WERI-Rb-1 (cell line): ENCODE measurements at regions not wholly inside any gene's neighbourhood (a gene's known extent, or its start where the extent isn't known, plus 50 kb on each side); places are given as distances from the start of the nearest gene placed in this dataset.

Experiments
- DNase-seq: peaks from one replicate; pipeline ENCODE4 v3.0.0-alpha.2; 2020
- H3K27ac ChIP-seq: fragments of 250-450 bp; sonication (Bioruptor Pico); 2 replicates; pipeline ENCODE4 v1.5.1; 2020; ENCODE audit warnings: mild to moderate bottlenecking, moderate library complexity
- H3K27me3 ChIP-seq: fragments of 250-450 bp; sonication (Bioruptor Pico); 2 replicates; pipeline ENCODE4 v1.5.1; 2021; ENCODE audit warnings: mild to moderate bottlenecking, low read depth, moderate library complexity; ENCODE audit not compliant: insufficient read depth, severe bottlenecking
- H3K36me3 ChIP-seq: fragments of 250-450 bp; sonication (Bioruptor Pico); 2 replicates; pipeline ENCODE4 v1.5.1; 2020; ENCODE audit warnings: mild to moderate bottlenecking, moderate library complexity
- H3K4me3 ChIP-seq: 2 replicates; pipeline ENCODE4 v1.5.1; 2011; ENCODE audit warnings: low read depth, mild to moderate bottlenecking, control low read depth, low read length
- H3K9me3 ChIP-seq: fragments of 250-450 bp; sonication (Bioruptor Pico); 2 replicates; pipeline ENCODE4 v1.5.1; 2021; ENCODE audit warnings: mild to moderate bottlenecking, moderate library complexity; ENCODE audit not compliant: severe bottlenecking
- CTCF ChIP-seq: IDR thresholded peaks from 2 replicates; pipeline ENCODE4 v1.5.1; 2011; ENCODE audit warnings: low read depth, mild to moderate bottlenecking, control low read depth, inconsistent platforms, low read length

GRCh38 chr10:47158116-47159071, 141.6 kb upstream of the GDF10 start:
- no peak for TF ChIP-seq CTCF
- no peaks in the 10 kb centered on the region for H3K36me3 ChIP-seq
- peaks cover 13% of the 10 kb centered on the region for H3K9me3 ChIP-seq
- H3K4me3 ChIP-seq = no peak overlapping the region
- DNase-seq = no peak
- no peak overlapping the region for H3K27ac ChIP-seq
- H3K27me3 ChIP-seq = no peaks in the 10 kb centered on the region

- DNase-seq = no peak
- Histone ChIP-seq H3K9me3 (peaks cover 13% of the 10 kb centered on the region), H3K36me3 (no peaks in the 10 kb centered on the region), H3K27ac (no peak overlapping the region), H3K27me3 (no peaks in the 10 kb centered on the region), H3K4me3 (no peak overlapping the region)
- no peak for TF ChIP-seq CTCF
Observed at GRCh38 chr10:47159361-47160260, 140.4 kb upstream of the GDF10 start.

- H3K9me3 ChIP-seq = peaks cover 6% of the 10 kb centered on the region
- DNase-seq = no peak
- no peak overlapping the region for H3K27ac ChIP-seq
- no peak for TF ChIP-seq CTCF
- no peaks in the 10 kb centered on the region for H3K36me3 ChIP-seq
- H3K4me3 ChIP-seq = no peak overlapping the region
- H3K27me3 ChIP-seq = no peaks in the 10 kb centered on the region
Observed at GRCh38 chr10:47160261-47160908, 139.6 kb upstream of the GDF10 start.

- peaks cover 3% of the 10 kb centered on the region for H3K9me3 ChIP-seq
- no peak overlapping the region for H3K4me3 ChIP-seq
- H3K27ac ChIP-seq = no peak overlapping the region
- H3K36me3 ChIP-seq = no peaks in the 10 kb centered on the region
- TF ChIP-seq CTCF = no peak
- no peak for DNase-seq
- no peaks in the 10 kb centered on the region for H3K27me3 ChIP-seq
Observed at GRCh38 chr10:47160967-47161366, 139.0 kb upstream of the GDF10 start.

GRCh38 chr10:47161465-47161864, 138.5 kb upstream of the GDF10 start:
- H3K27ac ChIP-seq = no peak overlapping the region
- no peak for DNase-seq
- H3K27me3 ChIP-seq = no peaks in the 10 kb centered on the region
- TF ChIP-seq CTCF = no peak
- no peak overlapping the region for H3K4me3 ChIP-seq
- peaks cover 2% of the 10 kb centered on the region for H3K9me3 ChIP-seq
- no peaks in the 10 kb centered on the region for H3K36me3 ChIP-seq
